Posterior cingulate gyrus (tissue), 11 donors: ENCODE measurements at regions not wholly inside any gene's neighbourhood (a gene's known extent, or its start where the extent isn't known, plus 50 kb on each side); places are given as distances from the start of the nearest gene placed in this dataset.
"Not testable (repeated sequence)": the region's sequence is repeated elsewhere in the genome, so short reads cannot be mapped to it uniquely, and the experiment has no call there.

ENCODE experiments used
- DNase-seq, 10 donors: peaks; one replicate each; pipeline versions ENCODE4 v3.0.0 to v3.0.0-alpha.2; 2020 to 2021; ENCODE audit warnings: mixed read lengths in 3 of 10
- intact Hi-C: fragments of 100-400 bp; cut with DNase I; formaldehyde crosslinking; loops from one replicate; pipeline ENCODE4 v1.15.1; 2023

DNA sequence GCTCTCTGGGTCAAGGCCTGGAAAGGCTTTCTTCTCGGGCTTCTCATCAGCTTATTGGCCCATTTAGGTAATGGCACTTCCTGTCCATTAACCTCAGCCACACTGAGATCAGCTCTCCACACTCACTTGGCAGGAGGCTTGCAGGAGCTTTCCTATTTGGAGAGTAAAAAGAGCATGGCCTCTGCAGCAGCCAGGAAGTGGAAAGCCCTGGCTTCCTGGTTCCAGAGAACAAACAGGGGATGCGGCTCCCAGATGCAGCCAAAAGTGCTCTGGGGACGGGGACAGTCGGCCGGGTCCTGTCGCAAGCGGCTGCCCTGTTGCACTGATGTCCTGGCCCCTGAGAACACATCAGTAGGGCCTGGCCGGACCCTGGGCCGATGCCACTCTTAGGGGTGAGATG, 4462.4 kb upstream of the TPTE start:
- intact Hi-C loops, DNase-seq: not testable (repeated sequence)

DNA sequence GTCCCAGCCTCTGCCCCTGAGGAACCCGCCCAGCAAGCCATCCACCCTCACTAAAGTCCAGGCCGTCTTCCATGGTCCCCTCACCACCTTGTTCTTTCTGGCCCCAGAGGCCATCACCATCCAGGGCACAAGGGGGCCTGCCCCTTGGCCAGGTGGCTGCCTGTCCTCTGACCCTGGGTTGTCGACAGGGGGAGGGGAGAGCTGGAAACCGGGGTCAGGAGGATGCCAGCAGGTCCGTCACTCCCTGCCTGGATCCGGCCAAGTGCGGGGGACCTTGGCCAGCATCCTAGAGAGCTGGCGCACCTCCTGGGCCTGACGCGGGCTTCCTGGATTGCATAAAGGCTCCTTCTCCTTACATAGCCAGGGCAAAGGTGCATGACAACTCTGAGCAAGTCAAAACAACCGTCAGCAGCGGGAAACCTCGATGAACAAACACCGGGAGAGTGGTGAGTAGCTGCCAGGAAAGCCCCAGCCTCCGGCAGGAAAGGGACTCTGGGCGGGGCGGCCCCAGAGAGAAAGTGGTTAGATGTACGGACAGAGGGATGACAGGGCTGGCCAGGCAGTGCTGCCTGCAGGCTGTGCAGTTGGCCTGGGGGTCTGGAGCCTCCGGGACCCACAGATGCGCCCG, 4461.2 kb upstream of the TPTE start:
- DNase-seq, intact Hi-C loops: not testable (repeated sequence)

DNA sequence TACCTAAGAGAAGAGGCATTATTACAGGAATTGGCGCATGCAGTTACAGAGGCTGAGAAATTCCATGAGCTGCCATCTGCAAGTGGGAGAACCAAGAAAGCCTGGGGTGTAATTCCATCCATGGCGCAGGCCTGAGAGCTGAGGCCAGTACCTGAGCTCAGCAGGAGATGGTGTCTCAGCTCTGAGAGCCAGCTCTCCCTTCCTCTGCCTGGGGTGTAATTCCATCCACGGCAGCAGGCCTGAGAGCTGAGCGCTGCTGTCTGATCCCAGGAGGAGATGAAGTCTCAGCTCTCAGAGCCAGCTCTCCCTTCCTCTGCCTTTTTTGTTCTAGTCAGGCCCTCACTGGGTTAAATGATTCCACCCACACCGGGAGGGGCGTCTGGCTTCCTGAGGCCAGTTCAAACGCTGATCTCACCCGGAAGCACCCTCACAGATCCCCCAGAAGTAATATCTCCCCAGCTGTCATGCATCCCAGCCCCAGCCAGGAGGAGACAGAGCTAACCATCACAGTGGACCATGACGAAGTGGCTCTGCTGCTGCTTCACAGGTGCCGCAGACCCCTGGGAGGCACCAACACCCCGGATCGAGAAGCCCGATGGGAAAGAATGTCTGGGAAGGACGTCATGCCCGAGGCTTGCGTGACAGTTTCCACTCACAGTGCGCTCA, 4454.9 kb upstream of the TPTE start:
- DNase-seq, intact Hi-C loops: not testable (repeated sequence)

DNA sequence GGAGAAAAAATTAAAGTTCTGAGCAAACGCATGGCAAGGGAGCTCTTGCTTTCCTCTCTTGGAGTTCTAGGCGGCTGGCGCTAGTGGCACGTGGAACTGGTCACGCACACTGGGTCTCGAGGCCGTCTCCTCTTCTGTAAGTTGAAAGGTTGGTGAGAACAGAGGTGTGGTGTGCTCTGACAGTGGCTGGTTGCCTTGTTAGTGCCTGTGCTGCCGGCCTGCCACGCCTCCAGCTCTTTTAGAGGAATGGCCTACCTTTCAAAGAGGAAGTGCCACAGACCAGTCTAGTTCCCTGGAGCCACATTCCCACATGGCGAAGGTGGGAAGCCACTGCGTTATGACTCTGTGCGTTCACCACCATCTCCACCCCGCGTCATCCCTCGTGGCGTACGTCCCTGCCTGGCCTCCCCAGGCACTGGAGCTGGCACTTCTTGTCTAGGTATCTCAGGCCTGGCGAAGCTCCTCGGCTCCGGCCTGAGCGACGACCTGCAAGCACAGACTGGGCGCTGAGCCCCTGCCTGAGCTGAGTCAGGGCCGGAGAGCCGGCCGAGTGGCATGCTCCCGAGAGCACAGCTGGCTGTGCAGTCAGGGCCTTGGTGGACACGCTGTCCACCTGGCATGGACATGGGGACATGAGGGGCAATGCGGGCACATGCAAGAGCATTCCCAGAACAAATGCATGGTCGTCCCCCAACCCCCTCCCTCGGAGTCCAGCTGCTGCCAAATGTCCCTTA, 4453.1 kb upstream of the TPTE start:
- intact Hi-C loops, DNase-seq: not testable (repeated sequence)

DNA sequence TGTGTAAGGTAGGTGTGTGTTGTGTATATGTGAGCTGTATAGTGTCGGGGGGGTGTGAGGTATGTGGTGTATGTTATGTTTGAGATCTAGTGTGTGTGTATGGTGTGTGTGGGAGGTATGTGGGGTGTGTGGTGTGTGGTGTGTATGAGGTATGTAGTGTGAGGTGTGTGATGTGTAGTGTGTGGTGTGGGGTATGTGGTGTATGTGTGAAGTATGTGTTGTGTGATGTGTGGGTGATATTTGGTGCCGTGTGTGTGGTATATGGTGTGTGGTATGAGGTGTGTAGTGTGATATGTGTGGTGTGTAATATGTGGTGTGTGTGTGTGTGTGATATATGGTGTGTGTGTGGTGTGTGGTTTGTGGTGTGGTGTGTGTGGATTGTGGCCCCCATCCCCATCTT, 4451.2 kb upstream of the TPTE start:
- intact Hi-C loops, DNase-seq: not testable (repeated sequence)

DNA sequence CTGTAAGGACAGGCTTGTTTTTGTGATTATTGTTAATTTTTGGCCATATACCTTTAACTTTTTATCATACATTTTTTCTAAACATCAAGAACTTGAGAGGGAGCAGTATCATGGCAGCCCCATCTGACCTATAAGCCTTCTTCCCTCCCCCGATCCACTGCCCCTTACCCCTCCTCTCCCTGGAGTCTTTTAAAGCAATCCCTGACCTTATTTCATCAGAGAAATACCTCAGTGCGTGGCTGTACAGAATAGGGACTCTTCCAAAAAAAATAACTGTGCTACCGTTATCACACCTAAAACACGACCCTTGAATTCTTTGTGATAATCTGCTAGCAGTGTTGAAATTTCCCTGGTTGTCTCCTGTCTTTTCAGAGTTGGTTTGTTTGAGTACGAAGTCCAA, 4448.7 kb upstream of the TPTE start:
- DNase-seq, intact Hi-C loops: not testable (repeated sequence)

DNA sequence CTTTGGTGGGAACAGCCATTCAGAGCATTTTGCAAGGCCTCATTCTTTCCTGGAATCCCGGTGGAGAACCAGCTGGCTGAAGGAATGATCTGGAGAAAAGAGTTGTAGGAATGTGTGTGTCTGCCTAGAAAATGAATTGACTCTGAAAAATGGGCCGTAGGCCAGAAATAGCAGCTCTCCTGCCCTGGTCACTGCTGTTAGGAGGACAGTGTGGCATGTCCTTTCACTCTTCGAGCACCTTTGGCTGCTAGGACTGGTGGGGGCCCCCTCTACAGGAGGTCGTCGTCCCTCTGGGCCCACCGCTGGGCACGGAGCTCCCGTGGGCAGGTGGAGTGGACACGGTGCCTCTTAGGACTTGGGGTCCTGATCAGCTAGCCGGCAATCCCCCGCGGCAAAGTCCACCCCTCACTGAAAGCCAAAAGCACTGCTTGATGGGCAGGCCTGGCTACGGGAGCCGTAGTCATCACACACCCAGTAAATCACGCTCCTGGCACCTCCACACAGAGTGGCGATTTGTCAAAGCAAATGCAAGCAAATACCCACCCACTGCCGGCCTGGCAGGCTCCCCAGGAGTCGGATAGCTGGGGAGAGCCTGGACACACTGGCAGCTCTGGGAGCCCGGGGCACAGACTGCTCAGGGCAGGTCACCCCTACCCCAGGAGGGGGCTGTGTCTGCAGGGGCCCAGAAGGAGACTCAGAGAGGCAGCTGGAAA, 4447.2 kb upstream of the TPTE start:
- DNase-seq, intact Hi-C loops: not testable (repeated sequence)

DNA sequence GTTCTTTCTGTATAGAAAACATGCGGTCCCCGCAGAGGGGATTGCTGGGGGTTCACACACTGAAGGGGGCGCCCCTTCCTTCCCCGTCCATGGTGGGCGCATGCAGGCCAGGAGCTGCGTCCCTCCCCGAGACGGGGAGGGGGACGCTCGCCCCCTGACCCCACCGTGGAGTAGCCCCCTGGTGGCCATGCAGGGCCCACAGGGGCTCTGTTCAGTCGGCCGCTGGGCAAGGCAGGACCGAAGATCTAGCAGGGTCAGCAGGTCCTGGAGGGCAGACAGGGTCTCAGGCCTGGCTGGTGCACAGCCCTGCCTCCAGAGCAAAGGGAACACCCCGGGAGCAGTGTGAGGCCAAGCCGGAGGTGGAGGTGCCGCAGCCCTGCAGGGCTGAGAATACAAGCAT, 4446.4 kb upstream of the TPTE start:
- DNase-seq, intact Hi-C loops: not testable (repeated sequence)

DNA sequence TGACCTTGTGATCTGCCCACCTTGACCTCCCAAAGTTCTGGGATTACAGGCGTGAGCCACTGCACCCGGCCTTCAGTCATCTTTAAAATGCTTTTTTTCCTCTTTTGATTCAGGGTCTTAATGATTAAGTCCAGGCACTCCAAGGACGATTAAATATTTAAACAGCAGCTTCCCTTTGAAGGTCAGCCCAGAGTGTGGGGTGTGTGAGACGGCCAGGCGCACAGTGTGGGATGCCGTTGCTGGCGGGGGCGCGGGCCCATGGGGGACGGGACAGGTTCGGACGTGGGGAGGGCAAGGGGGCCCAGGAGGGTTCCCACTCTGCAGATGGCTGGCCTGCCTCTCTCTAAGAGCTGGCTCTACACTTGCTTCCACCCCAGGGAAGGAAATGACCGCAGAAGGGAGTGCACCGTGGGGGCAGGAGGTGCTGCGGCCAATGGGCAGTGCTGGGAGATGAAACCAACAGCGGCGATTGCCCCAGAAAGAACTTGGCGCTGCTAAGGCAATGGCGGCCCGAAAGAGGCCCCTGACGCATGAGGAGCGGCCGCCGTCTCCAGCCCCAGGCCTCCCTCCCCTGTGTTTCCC, 4445.7 kb upstream of the TPTE start:
- intact Hi-C loops = not testable (repeated sequence)

DNA sequence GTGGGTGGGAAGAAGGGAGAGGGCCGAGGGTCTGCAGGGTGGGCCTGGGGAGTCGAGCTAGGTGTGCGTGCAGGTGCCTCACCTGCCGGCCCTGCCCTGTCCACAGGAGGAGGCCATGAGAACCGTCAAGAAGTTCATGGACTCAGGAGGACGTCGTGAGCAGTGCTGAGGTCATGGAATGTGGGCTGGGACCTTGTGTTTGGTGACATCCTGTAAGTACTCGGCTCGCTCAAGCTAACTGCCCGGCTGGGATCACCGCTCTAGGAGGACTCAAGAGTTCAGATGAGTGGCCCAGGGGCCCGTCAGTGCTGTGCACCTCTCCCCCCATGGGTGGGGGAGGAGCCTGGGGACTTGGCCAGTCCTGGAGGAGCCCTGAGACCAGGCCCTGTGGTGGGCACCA, 4444.0 kb upstream of the TPTE start:
- intact Hi-C loops = not testable (repeated sequence)

More for the DNA sequence above, 4445.7 kb upstream of the TPTE start:
- DNase-seq = not testable (repeated sequence)

DNA sequence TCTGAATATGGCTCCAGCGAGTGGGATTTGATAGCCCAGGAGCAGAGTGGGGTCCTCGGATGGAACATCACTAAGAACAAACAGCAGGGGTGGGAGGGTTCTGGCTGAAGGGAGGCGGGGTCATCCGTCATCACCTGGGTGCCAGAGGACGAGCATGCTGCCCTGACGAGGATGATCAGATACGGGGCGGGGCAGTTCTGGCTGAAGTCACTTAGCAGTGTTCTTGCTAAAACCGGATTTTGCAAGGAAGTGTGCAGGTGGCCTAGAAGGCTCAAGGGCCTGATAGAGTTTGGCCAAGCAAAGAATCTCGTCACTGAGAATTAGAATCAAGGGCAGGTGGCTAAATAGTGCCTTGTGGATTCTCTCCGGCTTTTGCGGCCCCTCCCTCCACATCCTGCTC, 4442.5 kb upstream of the TPTE start:
- DNase-seq, intact Hi-C loops: not testable (repeated sequence)

More for the DNA sequence above, 4444.0 kb upstream of the TPTE start:
- not testable (repeated sequence) for DNase-seq

DNA sequence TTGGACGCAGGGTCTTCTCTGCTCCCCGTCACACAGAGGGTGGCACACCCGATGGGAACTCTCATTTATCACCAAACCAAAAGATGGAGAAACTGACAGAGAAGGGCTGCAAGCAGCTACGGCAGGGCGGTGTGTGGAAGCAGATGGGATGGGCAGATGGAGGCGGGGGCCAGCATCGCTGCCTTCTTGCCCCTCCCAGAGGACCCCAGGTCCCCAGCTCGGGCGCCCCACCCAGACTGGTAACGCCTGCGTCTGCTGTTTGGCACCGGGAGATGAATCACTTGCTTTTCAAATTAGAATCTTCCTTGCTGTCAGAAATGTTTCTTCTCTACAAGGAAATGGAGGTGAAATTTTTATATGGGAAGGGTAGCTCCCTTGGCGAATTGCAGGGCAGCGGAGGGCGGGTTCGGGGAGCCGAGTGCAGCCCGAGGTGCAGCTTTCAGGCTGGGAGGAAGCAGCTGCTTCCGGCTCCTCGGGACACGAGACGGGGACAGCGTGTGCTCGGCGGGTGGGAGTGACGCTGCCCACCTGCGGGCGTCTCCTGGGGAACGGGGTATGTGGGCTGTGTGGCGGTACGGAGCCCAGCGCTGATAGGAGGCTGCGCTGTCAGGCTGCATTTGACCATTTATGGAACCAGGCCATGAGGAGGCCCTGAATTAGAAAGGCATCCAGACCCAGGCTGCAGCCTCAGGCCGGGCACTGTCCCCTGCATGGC, 4440.3 kb upstream of the TPTE start:
- intact Hi-C loops, DNase-seq: not testable (repeated sequence)

DNA sequence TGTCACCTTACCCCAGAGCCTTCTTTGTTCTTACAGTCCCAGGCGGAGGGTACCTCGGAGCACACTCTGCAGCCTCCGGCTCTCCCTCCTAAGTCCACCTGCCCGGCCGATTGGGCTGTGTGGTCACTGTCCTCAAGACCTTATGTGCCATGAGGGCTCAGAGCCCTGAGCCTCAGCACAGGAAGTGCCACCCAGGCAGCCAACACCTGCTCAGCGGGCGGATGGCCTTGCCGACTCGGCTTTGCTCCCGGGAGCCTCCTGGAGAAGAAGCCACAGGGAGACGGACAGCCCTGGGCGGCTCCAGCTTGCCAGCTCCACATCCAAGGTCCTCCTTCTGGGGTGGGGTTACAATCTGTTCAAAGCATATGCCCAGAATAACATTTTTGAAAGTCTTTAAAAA, 4439.2 kb upstream of the TPTE start:
- intact Hi-C loops, DNase-seq: not testable (repeated sequence)

DNA sequence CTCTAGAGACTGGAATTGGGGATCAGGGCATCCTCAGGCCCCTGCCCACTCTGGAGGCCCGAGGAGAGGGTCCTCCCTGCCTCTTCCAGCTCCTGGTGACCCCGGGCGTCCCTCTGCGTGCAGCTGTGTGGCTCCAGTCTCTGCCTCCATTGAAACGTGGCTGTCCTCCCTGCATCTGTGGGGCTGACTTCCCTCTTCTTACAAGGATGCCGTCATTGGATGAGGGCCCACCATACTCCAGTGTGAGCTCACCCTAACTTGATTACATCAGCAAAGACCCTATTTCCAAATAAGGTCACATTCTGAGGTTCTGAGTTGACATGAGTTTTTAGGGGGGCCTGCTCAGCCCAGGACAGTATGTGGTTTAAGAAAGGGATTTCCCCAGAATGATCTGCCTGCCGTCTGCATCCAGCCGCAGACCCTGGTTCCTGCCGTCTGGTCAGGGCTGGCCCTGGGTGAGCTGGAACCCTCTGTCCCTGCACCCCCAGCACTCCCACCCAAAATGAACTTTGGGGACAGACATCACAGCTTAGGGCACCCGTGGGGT, 4437.7 kb upstream of the TPTE start:
- intact Hi-C loops, DNase-seq: not testable (repeated sequence)

DNA sequence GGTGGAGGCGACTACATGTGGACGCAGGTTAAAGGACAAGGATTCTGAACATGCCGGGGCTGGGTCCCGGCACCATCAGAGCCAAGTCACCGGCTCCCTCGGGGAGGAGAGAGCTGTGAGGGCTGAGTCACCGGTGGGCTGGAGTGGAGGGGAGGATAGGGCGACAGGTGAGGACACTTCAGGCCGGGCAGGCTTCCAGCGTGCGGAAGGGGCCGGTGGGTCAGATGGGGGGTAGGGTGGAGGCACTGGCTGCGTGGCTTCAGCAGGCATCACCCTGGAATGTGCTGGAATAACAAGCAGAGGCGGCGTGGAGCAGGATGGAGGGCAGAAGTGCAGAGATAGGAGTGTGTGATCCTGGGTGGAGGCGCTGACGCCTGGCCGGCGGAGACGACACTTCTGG, 4435.3 kb upstream of the TPTE start:
- DNase-seq, intact Hi-C loops: not testable (repeated sequence)

DNA sequence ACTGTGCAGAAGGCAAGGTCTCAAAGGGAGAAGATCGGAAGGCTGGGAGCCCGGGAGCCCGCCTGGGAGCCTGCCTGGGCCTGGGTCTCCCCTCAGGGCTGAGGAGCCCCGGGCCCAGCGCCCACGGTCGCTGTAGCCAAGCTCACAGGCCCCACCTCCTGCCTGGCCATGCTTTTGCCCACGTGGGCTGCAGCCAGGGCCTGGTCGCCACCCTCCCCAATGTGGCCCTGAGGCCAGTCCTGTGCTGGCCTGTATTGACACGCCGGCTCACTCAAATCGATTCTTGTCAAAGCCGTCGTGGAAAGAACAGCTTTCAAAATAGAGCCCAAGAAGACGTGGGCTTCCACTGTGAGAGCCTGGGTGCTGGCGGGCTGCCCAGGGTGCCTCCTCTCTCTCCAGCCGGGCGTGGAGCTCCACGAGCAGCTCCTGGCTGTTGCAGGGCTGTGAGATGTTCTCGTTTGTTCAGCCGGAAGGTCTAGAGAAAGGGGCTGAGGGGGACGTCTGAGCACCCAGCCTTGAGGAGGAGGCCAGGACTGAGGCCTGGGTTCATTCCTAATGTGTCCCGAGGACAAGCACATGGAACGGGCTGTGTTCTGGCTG, 4433.7 kb upstream of the TPTE start:
- intact Hi-C loops = not testable (repeated sequence)

DNA sequence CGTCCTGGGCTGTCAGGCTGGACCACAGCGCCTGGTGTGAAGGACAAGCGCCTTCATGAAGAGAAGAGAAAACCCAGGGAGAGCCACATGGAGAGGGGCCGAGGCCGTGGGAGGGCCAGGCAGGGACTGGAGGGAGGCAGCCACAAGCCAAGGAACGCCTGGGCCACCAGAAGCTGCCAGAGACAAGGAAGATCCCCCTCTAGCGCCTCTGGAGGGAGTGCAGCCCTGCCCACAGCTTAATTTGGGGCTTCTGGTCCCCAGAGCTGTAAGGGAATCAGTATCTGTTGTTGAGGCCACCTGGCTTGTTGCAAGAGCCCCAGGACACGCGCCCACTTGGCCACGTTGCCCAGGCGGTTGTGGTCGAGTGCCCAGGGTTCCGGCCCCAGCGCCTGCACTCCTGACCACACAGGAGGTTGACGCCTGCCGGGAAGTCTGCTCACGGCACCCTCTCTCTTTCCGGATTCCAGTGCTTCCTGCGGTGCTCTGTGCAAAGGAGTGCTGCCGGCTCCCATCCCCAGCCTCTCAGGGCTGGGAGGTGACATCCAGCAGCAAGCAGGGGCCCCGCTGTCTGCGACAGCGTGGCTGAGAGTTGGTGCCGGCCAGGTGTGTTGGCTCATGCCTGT, 4431.0 kb upstream of the TPTE start:
- intact Hi-C loops, DNase-seq: not testable (repeated sequence)

More for the DNA sequence above, 4433.7 kb upstream of the TPTE start:
- not testable (repeated sequence) for DNase-seq

DNA sequence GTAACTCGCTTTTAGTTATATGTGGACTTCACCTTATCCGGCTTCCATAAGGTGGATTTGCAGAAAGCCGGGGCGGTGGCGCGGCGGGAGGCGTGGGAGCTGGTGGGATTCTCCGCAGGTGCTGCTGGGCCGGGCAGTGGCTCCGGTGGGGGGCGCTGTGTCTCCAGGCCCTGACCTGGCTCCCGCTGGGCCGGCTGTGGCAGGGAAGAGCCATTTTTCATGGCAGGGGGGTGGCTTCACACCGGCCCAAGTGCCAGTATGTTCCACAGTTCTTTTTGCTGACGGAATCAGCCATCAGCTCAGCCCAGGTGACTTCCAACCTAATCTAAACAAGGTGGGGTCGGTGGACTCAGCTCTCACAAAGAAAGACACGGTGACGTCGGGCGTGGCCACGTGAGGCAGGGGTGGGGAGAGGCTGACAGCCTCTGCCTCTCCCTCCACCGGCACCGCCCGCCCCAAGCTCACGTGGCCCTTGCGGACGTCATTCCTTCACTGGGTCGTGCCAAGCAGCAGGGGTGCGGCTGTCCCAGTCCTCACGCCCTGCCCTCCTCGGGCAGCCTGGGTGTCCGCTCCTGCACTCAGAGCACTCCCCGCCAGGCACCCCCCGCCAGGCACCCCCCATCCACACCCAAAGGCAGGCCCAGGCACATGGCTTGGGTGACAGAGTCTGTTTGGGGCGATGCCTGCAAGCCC, 4429.9 kb upstream of the TPTE start:
- intact Hi-C loops, DNase-seq: not testable (repeated sequence)
